ENCODE measurements at regions not wholly inside any gene's neighbourhood (a gene's known extent, or its start where the extent isn't known, plus 50 kb on each side); places are given as distances from the start of the nearest gene placed in this dataset.

DNA sequence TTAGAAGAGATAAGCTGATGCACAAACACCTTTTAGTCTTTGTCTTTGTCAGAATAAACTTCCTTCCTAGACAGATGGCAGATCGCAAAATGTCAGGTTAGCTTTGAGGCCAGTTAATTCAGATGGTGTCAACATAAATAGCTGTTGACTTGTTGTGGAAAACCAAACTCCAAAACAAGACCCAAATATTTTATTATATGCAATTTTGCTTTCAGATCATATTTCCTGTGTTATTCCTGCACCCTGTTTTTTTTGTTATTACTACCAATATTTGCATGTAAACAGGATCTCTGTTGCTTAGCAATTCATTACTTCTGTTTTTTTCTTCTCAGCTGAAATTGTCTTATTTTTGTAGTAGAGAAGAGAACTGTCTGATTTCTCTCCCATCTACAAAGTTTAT lies 316.0 kb downstream of the ETS1 start:
- DNase-seq (ENCODE audit: low read depth in 3 of 3, low spot score in 2 of 3), result no peak

DNA sequence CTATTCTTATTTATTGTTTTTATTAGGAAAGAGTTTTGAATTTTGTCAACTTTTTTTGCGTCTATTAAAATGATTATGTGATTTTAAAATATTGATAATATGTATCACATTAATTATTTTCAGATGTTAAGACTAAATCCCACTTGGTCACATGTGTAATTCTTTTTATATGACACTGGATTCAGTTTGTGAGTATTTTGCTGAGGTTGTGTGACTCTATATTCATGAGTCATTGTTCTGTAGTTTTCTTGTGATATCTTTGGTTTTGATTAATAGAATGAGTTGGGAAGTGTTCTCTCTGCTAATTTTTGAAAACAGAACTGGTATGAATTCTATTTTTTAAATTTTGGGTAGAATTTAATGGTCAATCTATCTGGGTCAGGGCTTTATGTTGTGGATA lies 317.9 kb downstream of the ETS1 start:
- no peak for DNase-seq (ENCODE audit: low read depth in 3 of 3, low spot score in 2 of 3)

DNA sequence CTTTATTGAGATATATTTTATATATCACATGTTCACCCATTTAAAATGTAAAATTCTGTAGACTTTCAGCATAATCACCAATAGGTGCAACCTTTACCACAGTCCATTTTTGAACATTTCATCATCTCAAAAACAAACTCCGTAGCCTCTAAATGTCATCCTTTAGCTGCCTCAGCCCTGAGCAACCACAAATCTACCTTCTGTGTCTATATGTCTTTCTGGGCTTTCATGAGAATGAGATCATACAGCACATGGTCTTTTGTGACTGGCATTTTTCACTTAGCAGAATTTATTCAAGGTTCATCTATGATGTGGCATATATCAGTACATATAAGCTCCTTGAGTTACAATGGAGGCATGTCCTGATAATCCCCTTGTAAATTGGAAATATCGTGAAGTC lies 320.5 kb downstream of the ETS1 start:
- DNase-seq (ENCODE audit: low read depth in 3 of 3, low spot score in 2 of 3), result no peak

DNA sequence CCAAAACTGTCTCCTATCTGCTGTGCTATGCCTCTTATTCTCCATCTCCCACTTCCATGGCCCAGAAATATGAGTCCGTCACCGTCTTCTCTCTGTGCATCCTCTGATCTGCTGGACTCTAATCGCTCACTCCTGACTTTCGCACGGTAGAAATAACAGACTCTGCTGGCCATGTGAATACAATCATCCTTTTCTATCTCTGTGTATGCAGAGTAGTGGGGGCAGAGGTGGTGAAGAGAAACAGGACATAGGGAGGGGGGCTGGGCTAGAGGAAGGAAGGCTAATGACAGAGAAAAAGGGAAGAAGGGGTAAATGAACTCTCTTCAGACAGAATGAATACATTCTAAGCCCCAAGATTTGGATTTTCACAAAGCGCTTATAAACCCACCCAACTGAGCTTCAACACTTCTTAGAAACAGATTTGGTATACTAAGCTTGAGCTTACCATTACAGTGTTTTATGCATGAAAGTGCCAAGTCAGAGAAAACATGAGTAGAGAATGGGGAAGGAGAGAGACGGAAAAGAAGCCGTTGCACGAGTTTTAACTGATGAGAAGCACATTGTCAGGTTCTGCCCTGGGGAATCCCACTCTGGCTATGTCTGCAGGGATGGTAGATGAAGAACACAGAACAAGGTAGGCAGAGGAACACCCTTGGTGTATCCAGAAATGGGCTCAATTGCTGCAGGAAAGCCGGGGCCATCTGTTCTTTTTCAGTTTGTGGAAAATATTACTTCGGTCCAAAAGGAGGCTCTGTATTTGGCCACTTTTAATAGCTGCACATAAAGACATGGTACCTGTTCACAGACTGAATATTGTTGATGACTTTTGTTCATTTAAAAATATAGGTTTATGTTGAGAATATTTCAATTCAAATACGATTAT lies 324.7 kb downstream of the ETS1 start:
- DNase-seq (ENCODE audit: low read depth in 3 of 3, low spot score in 2 of 3), result no peak

DNA sequence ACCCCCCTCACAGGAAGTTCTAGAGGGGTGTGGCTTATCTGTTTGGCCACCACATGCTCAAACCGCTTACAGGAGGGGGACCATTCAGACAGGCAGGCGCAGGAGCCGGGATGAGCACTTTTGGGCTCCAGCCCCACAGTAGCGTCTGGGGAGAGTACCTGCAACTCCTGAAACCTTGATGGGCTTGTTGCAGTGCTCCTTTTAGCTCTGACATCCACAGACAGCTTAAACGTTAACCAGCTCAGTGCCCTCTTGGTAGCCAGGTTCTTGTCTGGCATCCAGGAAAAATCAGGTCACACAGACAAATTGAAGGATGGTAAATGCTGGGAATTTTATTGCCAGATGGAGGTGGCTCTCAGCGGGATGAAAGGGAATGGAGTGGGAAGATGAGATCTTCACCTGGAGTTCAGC lies 326.3 kb downstream of the ETS1 start:
- DNase-seq (ENCODE audit: low read depth in 3 of 3, low spot score in 2 of 3), result no peak

DNA sequence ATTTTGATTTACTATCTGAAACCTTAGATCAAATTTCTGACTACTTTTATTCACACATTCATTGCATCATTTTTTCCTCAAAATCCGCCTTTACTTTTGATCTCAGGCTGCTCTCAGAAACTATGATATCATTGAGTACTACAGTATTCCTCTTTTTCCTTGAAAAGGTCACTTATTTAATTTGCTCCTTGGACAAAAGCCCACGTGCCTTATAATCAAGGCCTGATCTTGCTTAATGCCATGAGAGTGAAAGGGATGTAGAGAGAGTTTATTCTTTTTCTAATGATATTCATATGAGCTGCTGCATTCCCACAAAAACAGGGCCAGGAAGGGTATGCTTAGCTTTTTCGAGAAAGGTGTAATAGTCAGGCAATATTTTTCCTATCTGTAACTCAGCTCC lies 327.0 kb downstream of the ETS1 start:
- DNase-seq (ENCODE audit: low read depth in 3 of 3, low spot score in 2 of 3), result no peak

DNA sequence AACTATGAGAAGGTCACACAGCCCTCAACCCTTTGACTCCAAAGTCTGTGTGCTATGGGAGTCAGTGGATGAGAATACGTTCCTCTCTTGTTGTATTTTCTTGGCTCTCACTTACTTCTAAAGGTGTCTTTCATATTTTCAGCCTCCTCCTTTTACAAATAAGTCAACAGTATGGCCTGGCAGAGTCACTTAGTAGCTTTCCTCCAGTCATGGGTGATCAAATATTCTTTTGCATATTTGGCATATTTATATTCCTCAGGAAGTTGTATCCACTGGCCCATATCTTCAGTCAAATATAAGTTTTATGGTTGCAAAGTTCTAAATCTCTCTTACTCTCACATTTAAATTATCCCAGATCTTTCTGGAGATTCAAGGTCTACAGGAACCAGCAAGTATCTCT lies 327.5 kb downstream of the ETS1 start:
- no peak for DNase-seq (ENCODE audit: low read depth in 3 of 3, low spot score in 2 of 3)

DNA sequence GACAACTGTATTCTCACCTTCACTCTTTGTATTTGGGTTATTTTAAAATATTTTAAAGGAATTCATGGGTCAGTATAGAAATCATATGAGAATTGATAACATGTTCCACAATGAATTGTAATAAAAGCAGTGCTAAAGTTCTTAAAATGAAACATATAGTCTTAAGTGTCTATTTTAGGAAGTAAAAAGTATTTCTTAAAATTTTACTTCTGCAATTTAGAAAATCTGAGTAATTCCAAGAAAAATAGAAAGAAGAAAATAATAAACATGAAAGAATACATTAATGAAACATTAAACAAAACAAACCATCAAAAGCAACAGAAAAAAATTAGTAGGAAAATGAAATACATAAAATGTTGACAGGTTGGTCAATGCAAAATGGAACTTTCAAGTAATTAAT lies 332.4 kb downstream of the ETS1 start:
- no peak for DNase-seq (ENCODE audit: low read depth in 3 of 3, low spot score in 2 of 3)

DNA sequence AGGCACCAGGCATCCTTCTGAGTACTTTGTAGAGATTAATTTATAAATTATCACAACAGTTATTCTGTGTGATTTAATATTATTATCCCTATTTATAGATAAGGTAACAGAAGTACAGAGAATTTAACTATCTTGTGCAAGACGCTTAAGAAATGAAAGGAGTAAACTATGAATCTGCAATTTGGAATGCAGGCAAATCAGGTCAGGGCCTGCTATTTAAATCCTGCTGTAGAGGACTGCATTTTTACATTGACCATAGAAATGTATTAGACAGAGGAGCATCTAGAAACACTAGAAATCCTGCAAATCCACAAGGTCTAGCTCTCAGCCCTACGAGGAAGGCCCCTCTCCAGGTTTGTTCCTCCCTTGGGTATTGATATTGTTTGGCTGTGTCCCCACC lies 336.2 kb downstream of the ETS1 start:
- DNase-seq (ENCODE audit: low read depth in 3 of 3, low spot score in 2 of 3), result no peak

DNA sequence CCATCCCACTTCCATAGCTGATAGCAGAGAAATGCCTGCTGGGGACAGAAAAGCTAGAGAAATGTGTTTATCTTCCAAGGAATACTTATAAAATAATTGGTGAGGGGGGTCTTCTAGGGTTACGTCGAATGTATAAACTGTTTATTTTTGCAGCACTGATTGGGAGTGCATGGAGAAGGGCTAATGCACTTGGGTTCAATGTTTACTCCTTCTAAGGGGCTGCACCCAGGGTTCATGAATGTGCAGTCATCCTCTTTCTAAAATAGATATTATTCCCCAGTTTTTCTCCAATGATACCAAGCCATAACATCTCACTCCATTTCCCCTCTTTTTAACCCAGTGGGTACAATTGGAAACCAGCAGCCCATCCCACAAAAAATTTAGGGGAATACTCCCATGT lies 336.9 kb downstream of the ETS1 start:
- no peak for DNase-seq (ENCODE audit: low read depth in 3 of 3, low spot score in 2 of 3)

DNA sequence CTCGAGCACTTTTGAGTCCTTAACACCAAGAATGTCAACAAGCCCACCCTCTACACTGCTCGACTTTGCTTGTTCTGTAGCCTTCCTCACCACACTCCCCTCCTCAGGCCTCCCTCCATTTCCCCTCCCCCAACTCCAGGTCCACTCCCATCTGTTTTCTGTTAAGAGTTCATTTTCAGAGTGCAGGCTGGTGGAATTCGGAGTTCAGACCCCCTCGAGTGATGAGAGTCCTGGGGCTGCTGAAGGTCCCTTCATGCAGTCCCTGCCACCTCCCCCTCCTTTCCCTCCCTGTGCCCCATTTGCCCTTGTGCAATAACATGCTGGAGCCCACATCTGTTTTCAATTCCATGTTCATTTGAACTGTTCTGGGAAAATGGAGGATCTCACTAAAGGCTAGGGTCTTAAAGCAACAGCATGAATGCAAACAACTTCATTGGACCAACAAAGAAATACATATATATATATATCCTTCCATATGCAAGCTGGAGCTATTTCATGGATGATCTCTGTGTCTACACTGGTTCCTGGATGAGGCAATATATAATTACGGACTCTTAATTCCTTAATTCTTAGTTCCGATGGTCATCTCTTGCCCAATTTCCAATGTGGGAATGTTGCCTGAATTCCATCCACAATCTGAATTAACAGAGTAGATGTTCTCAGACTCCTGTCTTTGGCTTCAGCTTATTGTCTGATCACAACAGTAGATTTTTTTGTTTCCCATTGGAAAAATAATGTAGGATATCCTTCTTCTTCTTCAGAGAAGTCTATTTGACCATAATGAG lies 340.4 kb downstream of the ETS1 start:
- DNase-seq (ENCODE audit: low read depth in 3 of 3, low spot score in 2 of 3), result no peak

DNA sequence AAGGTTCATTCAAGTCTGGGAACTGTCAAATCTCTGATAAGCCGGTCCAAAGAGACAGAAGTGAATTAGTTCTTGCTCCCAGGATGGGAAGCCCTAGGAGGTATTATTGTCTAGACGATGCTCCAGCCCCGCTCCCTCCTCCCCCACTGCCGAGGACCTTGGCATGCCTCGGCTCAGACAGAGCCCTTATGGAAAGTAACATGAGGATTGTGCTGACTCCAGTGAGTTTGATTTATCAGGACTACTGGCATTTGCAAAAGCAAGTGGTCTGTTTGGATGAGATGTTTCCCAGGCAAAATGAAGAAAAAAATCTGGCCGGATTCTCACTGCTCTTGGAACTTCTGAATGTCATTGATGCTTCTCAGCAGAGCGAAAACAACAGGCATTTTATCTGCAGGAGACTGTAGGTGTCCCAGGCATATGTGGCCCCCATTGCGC lies 341.0 kb downstream of the ETS1 start:
- DNase-seq (ENCODE audit: low read depth in 3 of 3, low spot score in 2 of 3), result no peak

DNA sequence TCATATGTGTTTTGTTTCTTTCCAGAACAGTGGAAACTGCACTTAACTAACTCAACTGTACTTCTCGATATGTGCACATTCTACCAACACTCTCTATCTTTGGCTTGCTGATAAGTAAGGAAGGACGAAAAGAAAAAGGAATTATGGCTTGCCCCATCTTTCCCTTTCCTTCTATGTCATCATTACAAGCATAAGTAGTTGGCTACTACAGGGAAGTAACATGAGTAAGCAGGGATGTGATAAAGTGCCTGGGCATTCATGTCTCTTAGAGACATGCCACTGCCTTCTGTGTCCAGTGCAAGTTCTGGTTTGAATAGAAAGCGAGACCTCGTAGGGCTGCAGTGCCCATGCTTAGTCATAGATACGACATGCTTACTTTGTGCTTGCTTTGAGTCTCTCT lies 342.5 kb downstream of the ETS1 start:
- no peak for DNase-seq (ENCODE audit: low read depth in 3 of 3, low spot score in 2 of 3)

DNA sequence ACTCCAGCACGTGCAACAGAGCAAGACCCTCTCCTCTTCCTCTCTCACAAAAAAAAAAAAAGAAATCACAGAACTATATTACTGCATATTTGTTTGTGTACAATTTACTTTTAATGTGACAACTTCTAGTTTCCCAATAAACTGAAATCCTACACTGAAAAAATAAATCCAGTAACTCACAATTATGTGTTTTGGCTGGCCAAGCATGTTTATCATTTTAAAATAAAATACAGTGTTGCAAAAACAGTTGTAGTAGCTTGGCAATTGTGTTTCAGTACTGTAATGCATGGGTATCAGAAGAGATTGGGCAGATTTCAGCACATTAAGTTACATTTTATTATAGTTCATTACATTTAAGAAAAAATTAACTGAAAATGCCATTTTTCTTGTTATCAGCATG lies 344.9 kb downstream of the ETS1 start:
- DNase-seq (ENCODE audit: low read depth in 3 of 3, low spot score in 2 of 3), result no peak

DNA sequence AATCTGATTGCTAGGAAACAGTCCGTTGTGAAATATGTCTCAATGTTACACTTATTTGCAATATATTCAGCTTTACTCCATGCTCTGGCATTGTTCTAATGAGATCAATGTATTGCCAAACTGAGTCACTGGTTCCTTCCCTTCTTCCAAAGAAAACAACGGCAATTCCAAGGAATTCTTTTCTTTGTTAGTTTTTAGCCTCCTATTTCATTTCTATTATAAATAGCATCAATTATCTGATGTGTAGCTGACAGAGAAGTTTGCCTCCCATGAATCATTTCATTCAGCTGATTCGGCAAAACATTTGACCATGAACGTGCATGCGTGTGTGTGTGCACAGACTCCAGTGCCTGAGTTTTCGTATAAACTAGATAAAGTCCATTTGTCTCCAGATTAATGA lies 346.8 kb downstream of the ETS1 start:
- no peak for DNase-seq (ENCODE audit: low read depth in 3 of 3, low spot score in 2 of 3)

DNA sequence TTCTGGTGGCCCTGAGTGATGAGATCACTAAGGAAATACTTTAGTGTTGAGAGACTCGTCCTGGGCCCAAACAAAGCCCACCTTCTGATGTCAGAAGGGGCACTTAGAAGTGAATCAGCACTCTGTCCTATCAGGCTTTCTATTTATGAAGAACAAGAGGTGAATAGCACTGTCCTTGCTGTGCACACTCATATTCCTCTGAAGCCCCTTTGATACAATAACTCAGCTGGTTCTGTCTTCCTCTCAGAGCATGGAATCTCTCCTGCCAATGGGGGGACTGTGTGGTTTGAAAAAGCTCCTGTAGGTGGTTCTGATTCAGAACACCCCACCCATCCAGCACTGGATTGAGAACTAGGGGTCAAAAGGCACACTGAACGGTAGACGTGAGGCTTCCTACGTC lies 348.1 kb downstream of the ETS1 start:
- no peak for DNase-seq (ENCODE audit: low read depth in 3 of 3, low spot score in 2 of 3)

DNA sequence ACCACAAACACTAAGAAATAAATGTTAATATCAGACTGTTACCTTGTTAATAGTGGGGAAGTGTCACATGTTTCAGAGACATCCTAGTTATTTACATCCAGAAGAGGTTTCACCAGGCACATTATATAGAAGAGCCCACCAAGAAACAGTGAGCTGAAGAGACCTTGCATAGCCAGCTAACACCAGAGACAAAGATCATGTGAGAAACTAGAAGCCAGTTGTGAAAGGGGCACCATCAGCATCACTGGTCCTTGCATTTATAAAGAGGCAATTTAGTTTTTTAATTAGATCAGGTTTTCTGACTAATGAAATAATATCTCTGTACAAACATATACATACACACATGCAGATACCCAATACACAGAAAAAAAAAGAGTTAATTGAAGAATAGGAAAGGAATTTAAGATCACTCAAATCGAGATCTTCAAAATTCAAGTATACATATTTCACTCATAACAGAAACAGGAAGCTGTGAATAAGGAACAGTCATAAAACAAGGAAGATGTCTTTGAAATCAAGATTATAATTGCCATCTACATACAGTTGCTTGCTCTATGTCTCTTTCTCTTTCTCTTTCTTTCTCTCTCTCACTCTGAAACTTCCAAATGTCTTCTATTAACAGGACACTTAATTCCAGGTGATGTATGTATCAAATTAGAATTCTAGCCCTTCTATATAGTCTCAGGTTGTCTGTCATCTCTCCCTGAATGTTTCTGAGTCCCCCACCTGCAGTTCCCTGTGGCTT lies 348.7 kb downstream of the ETS1 start:
- no peak for DNase-seq (ENCODE audit: low read depth in 3 of 3, low spot score in 2 of 3)

DNA sequence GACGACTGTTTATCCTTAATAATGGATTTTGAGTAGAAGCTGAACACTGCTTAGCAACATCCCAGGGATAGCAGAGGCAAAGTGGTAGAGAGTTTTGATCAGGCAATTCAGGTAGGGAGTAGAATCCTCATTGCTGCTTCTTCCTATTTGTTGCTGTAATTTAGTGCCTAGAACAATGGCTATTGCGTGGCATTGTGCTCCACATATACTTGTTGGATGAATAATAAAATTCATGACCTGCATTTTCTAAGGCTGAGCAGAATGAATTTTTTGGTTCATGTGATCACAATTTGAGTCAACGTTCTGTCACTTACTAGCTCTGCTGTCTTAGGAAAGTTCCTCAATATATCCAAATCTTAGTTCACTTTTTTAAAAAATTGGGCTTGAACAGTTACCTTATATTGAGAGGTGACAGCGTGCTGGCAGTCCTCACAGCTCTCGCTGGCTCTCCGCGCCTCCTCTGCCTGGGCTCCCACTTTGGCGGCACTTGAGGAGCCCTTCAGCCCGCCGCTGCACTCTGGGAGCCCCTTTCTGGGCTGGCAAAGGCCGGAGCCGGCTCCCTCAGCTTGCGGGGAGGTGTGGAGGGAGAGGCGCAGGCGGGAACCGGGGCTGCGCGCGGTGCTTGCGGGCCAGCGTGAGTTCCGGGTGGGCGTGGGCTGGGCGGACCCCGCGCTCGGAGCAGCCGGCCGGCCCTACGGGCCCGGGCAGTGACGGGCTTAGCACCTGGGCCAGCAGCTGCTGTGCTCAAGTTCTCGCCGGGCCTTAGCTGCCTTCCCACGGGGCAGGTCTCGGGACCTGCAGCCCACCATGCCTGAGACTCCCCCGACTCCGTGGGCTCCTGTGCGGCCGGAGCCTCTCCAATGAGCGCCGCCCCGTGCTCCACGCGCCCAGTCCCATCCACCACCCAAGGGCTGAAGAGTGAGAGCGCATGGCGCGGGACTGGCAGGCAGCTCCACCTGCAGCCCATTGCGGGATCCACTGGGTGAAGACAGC lies 350.6 kb downstream of the ETS1 start:
- no peak for DNase-seq (ENCODE audit: low read depth in 3 of 3, low spot score in 2 of 3)

DNA sequence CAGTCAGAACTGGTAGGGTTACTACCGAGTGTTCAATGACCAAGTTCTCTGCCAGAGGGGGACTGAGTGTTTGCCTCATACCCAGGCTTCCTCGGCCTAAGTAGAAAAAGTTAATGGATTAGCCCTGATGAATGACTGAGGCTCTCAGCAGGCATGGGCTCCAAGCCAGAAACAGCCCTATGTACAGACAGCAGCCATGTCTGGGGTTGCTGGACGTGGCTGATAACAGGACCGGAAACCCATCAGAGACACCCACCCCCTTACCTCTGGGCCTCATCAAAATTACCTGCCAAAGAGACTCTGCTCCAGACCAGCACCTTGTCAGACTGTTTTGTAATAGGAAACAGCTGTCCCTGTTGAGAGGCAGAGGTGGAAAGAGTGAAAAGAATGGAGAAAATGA lies 351.4 kb downstream of the ETS1 start:
- DNase-seq (ENCODE audit: low read depth in 3 of 3, low spot score in 2 of 3), result no peak

DNA sequence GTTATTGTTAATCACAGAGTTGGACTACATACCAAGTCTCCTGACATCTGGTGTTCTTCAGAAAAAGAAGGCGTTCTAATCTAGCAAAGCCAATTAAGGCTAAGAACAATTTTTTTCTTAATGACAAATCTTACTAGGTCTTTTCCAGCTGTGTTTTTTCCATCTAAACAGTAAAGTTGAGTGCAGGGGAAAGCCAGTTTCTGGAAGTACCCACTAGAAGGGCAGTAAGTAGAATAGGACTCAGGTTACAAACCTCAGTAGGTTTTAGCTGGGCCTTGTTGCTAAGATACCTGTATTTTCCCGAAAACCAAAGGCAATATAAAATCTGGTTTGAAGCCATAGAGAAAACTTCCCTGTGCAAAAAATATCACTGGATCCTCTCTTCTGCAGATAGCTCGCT lies 351.9 kb downstream of the ETS1 start:
- no peak for DNase-seq (ENCODE audit: low read depth in 3 of 3, low spot score in 2 of 3)
